ENCODE measurements at regions not wholly inside any gene's neighbourhood (a gene's known extent, or its start where the extent isn't known, plus 50 kb on each side); places are given as distances from the start of the nearest gene placed in this dataset.

DNA sequence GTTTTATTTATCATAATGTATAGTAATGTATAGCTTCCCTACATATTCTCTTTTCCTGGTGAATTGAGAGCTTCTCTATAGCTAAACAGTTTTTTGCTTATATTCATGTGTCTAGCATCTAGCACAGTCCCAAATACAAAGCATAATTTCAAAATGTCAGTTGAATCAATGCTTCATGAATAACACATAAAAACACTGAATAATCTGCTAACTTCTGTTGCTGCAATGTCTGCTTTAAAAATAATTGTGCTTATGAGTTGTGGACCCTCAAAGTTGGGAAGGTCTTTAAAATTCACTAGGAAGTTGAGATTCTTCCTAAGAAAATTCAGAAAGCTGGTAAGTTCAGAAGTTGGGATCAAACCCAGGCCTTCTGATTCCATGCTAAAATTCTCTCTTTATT, 600.9 kb upstream of the FAM98A start:
- TF ChIP-seq CTCF (IDR thresholded peaks at IDR 0.05) = no peak
- TF ChIP-seq POLR2A (IDR thresholded peaks at IDR 0.05) = no peak
